Ishikawa (cell line): ENCODE measurements at regions not wholly inside any gene's neighbourhood (a gene's known extent, or its start where the extent isn't known, plus 50 kb on each side); places are given as distances from the start of the nearest gene placed in this dataset.

Experiments
- CEBPB ChIP-seq: IDR thresholded peaks from 2 replicates; pipeline ENCODE4 v1.6.1; 2012
- CREB1 ChIP-seq: IDR thresholded peaks from 2 replicates; pipeline ENCODE4 v1.6.1; 2012; ENCODE audit warnings: low read depth
- EGR1 ChIP-seq: IDR thresholded peaks from 2 replicates; pipeline ENCODE4 v1.6.1; 2012
- EP300 ChIP-seq: IDR thresholded peaks from 2 replicates; pipeline ENCODE4 v1.6.1; 2012; ENCODE audit warnings: borderline replicate concordance
- FOXM1 ChIP-seq: IDR thresholded peaks from 2 replicates; pipeline ENCODE4 v1.6.1; 2012; ENCODE audit warnings: low read depth, borderline replicate concordance
- NFIC ChIP-seq: IDR thresholded peaks from 2 replicates; pipeline ENCODE4 v1.6.1; 2012
- RAD21 ChIP-seq: IDR thresholded peaks from 2 replicates; pipeline ENCODE4 v1.6.1; 2012; ENCODE audit warnings: low read depth
- TAF1 ChIP-seq: IDR thresholded peaks from 2 replicates; pipeline ENCODE4 v1.6.1; 2012; ENCODE audit warnings: low read depth, mild to moderate bottlenecking
- TCF12 ChIP-seq: IDR thresholded peaks from 2 replicates; pipeline ENCODE4 v1.6.1; 2012; ENCODE audit warnings: low read depth
- TEAD4 ChIP-seq: IDR thresholded peaks from 2 replicates; pipeline ENCODE4 v1.6.1; 2012
- USF1 ChIP-seq: IDR thresholded peaks from 2 replicates; pipeline ENCODE4 v1.6.1; 2012
- YY1 ChIP-seq: IDR thresholded peaks from 2 replicates; pipeline ENCODE4 v1.6.1; 2012; ENCODE audit warnings: low read depth
- ZBTB7A ChIP-seq: IDR thresholded peaks from 2 replicates; pipeline ENCODE4 v1.6.1; 2012; ENCODE audit warnings: low read depth
- TF ChIP-seq, protein P1 (sequence below): IDR thresholded peaks from 2 replicates; pipeline ENCODE4 v1.6.1; 2012; ENCODE audit warnings: low read depth, mild to moderate bottlenecking
- TF ChIP-seq, protein P2 (sequence below): IDR thresholded peaks from 2 replicates; pipeline ENCODE4 v1.6.1; 2012

DNA sequence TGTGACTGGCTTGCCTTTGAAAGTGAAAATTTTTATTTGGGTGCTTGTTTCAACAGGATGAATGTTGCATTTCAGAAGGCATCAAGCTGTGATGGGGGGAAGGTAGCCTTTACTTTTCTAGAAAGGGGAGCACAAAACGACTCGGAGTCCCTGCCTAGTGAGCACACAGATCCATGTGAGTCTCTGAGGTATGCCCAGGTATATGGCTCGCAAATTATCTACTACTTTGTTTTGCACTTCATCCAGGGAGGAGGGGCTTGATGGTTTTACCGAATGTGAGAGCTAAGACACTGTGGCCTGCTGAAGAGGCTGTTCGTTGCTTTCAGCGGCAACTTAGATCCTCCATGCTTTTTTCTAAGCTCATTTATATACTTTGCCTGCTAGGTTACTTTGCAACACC lies 537.7 kb upstream of the PTBP2 start:
- TF ChIP-seq TCF12: no peak
- no peak for TF ChIP-seq TEAD4
- TF ChIP-seq RAD21: no peak
- no peak for TF ChIP-seq ZBTB7A
- no peak for TF ChIP-seq YY1

- no peak for TF ChIP-seq RAD21
- TF ChIP-seq, protein P1, sequence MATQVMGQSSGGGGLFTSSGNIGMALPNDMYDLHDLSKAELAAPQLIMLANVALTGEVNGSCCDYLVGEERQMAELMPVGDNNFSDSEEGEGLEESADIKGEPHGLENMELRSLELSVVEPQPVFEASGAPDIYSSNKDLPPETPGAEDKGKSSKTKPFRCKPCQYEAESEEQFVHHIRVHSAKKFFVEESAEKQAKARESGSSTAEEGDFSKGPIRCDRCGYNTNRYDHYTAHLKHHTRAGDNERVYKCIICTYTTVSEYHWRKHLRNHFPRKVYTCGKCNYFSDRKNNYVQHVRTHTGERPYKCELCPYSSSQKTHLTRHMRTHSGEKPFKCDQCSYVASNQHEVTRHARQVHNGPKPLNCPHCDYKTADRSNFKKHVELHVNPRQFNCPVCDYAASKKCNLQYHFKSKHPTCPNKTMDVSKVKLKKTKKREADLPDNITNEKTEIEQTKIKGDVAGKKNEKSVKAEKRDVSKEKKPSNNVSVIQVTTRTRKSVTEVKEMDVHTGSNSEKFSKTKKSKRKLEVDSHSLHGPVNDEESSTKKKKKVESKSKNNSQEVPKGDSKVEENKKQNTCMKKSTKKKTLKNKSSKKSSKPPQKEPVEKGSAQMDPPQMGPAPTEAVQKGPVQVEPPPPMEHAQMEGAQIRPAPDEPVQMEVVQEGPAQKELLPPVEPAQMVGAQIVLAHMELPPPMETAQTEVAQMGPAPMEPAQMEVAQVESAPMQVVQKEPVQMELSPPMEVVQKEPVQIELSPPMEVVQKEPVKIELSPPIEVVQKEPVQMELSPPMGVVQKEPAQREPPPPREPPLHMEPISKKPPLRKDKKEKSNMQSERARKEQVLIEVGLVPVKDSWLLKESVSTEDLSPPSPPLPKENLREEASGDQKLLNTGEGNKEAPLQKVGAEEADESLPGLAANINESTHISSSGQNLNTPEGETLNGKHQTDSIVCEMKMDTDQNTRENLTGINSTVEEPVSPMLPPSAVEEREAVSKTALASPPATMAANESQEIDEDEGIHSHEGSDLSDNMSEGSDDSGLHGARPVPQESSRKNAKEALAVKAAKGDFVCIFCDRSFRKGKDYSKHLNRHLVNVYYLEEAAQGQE: no peak
- TF ChIP-seq EGR1: no peak
- no peak for TF ChIP-seq ZBTB7A
- TF ChIP-seq CEBPB: no peak
- no peak for TF ChIP-seq TAF1
- no peak for TF ChIP-seq FOXM1
- no peak for TF ChIP-seq YY1
- no peak for TF ChIP-seq TEAD4
Observed at GRCh38 chr1:96185181-96185580, 536.4 kb upstream of the PTBP2 start.

- no peak for TF ChIP-seq CEBPB
- TF ChIP-seq, protein P2, sequence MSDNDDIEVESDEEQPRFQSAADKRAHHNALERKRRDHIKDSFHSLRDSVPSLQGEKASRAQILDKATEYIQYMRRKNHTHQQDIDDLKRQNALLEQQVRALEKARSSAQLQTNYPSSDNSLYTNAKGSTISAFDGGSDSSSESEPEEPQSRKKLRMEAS: no peak
- no peak for TF ChIP-seq FOXM1
Observed at GRCh38 chr1:96187020-96187419, 534.6 kb upstream of the PTBP2 start.

DNA sequence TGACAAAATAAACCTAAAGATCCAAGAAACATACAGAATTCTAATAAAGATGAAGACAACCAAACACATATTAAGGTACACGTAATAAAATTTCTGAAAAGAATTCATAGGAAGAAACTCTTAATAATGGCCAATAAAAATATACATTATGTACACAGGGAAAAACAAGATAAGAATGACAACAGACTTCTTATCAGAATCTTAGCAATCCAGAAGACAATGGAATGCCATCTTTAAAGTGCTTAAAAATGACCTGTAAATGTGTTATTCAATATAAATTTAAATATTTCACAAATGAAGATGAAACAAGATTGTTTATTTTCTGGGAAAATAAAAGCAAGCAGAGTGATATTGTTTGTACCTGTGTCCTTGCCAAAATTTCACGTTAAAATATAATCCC lies 530.4 kb upstream of the PTBP2 start:
- TF ChIP-seq, protein P1: no peak
- no peak for TF ChIP-seq CEBPB
- no peak for TF ChIP-seq USF1
- TF ChIP-seq RAD21: no peak
- no peak for TF ChIP-seq EP300
- TF ChIP-seq FOXM1: no peak
- no peak for TF ChIP-seq EGR1
- TF ChIP-seq TEAD4: no peak
- no peak for TF ChIP-seq TAF1
- no peak for TF ChIP-seq NFIC
- TF ChIP-seq TCF12: no peak
- no peak for TF ChIP-seq YY1
- TF ChIP-seq, protein P2: no peak

GRCh38 chr1:96206451-96206850 lies 515.1 kb upstream of the PTBP2 start:
- TF ChIP-seq TEAD4: no peak
- TF ChIP-seq YY1: no peak
- TF ChIP-seq FOXM1: no peak
- TF ChIP-seq, protein P2: no peak

GRCh38 chr1:96207936-96208335 lies 513.6 kb upstream of the PTBP2 start:
- TF ChIP-seq, protein P1: no peak
- TF ChIP-seq NFIC (no peak), CREB1 (no peak), TCF12 (no peak), YY1 (no peak), EGR1 (no peak), FOXM1 (no peak), EP300 (no peak)
